DND-41 (cell line): ENCODE measurements at regions not wholly inside any gene's neighbourhood (a gene's known extent, or its start where the extent isn't known, plus 50 kb on each side); places are given as distances from the start of the nearest gene placed in this dataset.

ENCODE experiments used
- EZH2 ChIP-seq: IDR thresholded peaks from 3 replicates; pipeline ENCODE4 v1.6.1; 2012; ENCODE audit warnings: borderline replicate concordance, low read depth, mild to moderate bottlenecking, moderate library complexity, low read length, inconsistent platforms; ENCODE audit not compliant: severe bottlenecking
- TF ChIP-seq, protein P1 (sequence below): IDR thresholded peaks from 2 replicates; pipeline ENCODE4 v1.5.1; 2012; ENCODE audit warnings: borderline replicate concordance, low read length, moderate library complexity, mild to moderate bottlenecking; ENCODE audit not compliant: poor library complexity, severe bottlenecking; ENCODE audit errors: extremely low read depth

GRCh38 chr6:98056955-98057354 lies 773.9 kb upstream of the MMS22L start:
- TF ChIP-seq, protein P1, sequence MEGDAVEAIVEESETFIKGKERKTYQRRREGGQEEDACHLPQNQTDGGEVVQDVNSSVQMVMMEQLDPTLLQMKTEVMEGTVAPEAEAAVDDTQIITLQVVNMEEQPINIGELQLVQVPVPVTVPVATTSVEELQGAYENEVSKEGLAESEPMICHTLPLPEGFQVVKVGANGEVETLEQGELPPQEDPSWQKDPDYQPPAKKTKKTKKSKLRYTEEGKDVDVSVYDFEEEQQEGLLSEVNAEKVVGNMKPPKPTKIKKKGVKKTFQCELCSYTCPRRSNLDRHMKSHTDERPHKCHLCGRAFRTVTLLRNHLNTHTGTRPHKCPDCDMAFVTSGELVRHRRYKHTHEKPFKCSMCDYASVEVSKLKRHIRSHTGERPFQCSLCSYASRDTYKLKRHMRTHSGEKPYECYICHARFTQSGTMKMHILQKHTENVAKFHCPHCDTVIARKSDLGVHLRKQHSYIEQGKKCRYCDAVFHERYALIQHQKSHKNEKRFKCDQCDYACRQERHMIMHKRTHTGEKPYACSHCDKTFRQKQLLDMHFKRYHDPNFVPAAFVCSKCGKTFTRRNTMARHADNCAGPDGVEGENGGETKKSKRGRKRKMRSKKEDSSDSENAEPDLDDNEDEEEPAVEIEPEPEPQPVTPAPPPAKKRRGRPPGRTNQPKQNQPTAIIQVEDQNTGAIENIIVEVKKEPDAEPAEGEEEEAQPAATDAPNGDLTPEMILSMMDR, result no peak
- TF ChIP-seq EZH2, result no peak
